HL-60/S4 (cell line): ENCODE measurements at regions not wholly inside any gene's neighbourhood (a gene's known extent, or its start where the extent isn't known, plus 50 kb on each side); places are given as distances from the start of the nearest gene placed in this dataset.

Experiments
- in situ Hi-C: fragments of 300-500 bp; cut with MboI; formaldehyde crosslinking; loops from 2 replicates; pipeline ENCODE4 v1.14.3; 2022; ENCODE audit warnings: low sequenced_read_pairs

- in situ Hi-C loops = no loop called here
Measured at GRCh38 chr4:173860094-173860493, 330.1 kb upstream of the HAND2 start.

- in situ Hi-C loops = no loop called here
Measured at GRCh38 chr4:173859091-173859713, 329.2 kb upstream of the HAND2 start.

GRCh38 chr4:173858471-173858870 is 328.4 kb upstream of the HAND2 start:
- in situ Hi-C loops = no loop called here

- in situ Hi-C loops = no loop called here
Measured at GRCh38 chr4:173857828-173858227, 327.8 kb upstream of the HAND2 start.

GRCh38 chr4:173855015-173855414 is 325.0 kb upstream of the HAND2 start:
- in situ Hi-C loops = no loop called here

- in situ Hi-C loops = no loop called here
Measured at GRCh38 chr4:173852775-173853174, 322.7 kb upstream of the HAND2 start.

GRCh38 chr4:173845580-173845979 is 315.6 kb upstream of the HAND2 start:
- in situ Hi-C loops = no loop called here

- in situ Hi-C loops = no loop called here
Measured at GRCh38 chr4:173839865-173840264, 309.8 kb upstream of the HAND2 start.

- in situ Hi-C loops = no loop called here
Measured at GRCh38 chr4:173837517-173837916, 307.5 kb upstream of the HAND2 start.

- in situ Hi-C loops = no loop called here
Measured at GRCh38 chr4:173835903-173836302, 305.9 kb upstream of the HAND2 start.

- in situ Hi-C loops = no loop called here
Measured at GRCh38 chr4:173834151-173834550, 304.1 kb upstream of the HAND2 start.

GRCh38 chr4:173829565-173829964 is 299.5 kb upstream of the HAND2 start:
- in situ Hi-C loops = no loop called here

- in situ Hi-C loops = no loop called here
Measured at GRCh38 chr4:173827707-173828106, 297.7 kb upstream of the HAND2 start.

- in situ Hi-C loops = no loop called here
Measured at GRCh38 chr4:173821876-173822275, 291.8 kb upstream of the HAND2 start.

- in situ Hi-C loops = no loop called here
Measured at GRCh38 chr4:173821036-173821435, 291.0 kb upstream of the HAND2 start.

- in situ Hi-C loops = no loop called here
Measured at GRCh38 chr4:173807347-173807746, 277.3 kb upstream of the HAND2 start.

GRCh38 chr4:173805884-173806283 is 275.9 kb upstream of the HAND2 start:
- in situ Hi-C loops = no loop called here

- in situ Hi-C loops = no loop called here
Measured at GRCh38 chr4:173802662-173803022, 272.6 kb upstream of the HAND2 start.

GRCh38 chr4:173801876-173802661 is 272.0 kb upstream of the HAND2 start:
- in situ Hi-C loops = no loop called here

GRCh38 chr4:173801361-173801760 is 271.3 kb upstream of the HAND2 start:
- in situ Hi-C loops = no loop called here

- in situ Hi-C loops = no loop called here
Measured at GRCh38 chr4:173797296-173797695, 267.3 kb upstream of the HAND2 start.

- in situ Hi-C loops = no loop called here
Measured at GRCh38 chr4:173794662-173795061, 264.6 kb upstream of the HAND2 start.
